ENCODE measurements at regions not wholly inside any gene's neighbourhood (a gene's known extent, or its start where the extent isn't known, plus 50 kb on each side); places are given as distances from the start of the nearest gene placed in this dataset.

DNA sequence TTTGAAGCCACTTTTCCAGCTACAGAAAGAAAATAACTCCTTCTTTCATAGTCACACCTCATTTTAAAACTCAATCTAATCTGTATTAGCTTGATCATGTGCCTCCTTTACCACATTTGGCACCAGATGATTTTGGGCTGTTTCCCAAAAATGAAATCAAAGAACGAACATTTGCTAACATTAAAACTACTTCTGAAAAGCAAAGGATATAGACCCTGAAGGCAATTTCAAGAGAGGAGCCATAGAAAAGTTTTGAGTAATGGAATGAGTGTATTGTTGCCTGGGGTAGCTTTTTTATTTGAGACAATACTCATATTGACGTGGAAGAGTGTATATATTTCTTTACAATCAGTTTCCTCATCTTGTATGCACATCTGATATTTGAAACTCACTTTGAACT, 152.8 kb upstream of the TBL1XR1 start:
- no peak for TF ChIP-seq POLR2A (IDR thresholded peaks at IDR 0.05; ENCODE audit: low read depth, low read length)
- TF ChIP-seq TAF1 (IDR thresholded peaks at IDR 0.05; ENCODE audit: low read depth, low read length): no peak

Measured in GM12891 (cell line).